ENCODE measurements at regions not wholly inside any gene's neighbourhood (a gene's known extent, or its start where the extent isn't known, plus 50 kb on each side); places are given as distances from the start of the nearest gene placed in this dataset.

- no peak for DNase-seq
These were observed 132.5 kb downstream of the FAM161A start for GRCh38 chr2:61721382-61721781.

GRCh38 chr2:61720911-61721310, 132.9 kb downstream of the FAM161A start:
- no peak for DNase-seq

DNA sequence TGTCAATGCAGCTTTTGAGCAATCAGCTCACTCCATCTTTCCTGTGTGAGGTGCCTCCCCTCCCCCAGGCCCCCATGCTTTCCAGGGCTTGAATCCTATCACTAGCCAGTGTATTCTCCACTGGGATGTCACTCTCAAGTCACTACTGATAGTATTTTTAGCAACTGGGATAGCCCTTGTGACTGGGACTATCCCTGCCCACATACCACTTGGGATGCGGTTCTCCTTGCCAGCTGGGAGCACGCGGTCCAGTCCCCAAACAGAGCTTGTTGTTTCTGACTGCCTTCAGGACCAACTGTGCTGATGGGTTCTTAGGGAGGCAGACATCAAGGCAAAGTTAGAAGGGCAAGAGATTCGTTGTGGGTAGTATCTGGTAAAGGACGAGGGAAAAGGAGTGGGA, 134.9 kb downstream of the FAM161A start:
- no peak for DNase-seq

- no peak for DNase-seq
These were observed 138.4 kb downstream of the FAM161A start for GRCh38 chr2:61715506-61715905.

GRCh38 chr2:61714210-61714609, 139.7 kb downstream of the FAM161A start:
- DNase-seq, result no peak

- DNase-seq, result no peak
These were observed 140.4 kb downstream of the FAM161A start for GRCh38 chr2:61713457-61713856.

DNA sequence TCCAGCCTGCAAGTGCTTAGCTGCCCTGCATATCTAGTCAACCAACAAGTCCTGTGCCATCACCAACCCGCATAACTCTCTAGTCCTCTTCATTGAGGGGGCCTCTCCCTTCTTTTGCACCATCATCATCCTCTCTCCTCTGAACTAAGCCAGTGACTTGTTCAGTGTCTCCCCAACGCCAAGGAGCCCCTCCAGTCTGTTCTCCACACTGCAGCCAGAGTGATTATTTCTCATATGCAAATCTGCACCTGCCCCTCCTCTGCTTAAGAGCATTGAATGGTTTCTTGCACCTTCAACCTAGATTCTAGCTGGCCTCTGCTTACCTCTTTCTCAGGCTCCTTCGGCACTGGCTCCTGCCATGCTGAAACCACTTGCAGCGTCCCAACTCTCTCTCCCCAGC, 141.8 kb downstream of the FAM161A start:
- no peak for DNase-seq

- no peak for DNase-seq
These were observed 143.1 kb downstream of the FAM161A start for GRCh38 chr2:61710711-61711110.

- no peak for DNase-seq
These were observed 145.6 kb downstream of the FAM161A start for GRCh38 chr2:61707984-61708852.

DNA sequence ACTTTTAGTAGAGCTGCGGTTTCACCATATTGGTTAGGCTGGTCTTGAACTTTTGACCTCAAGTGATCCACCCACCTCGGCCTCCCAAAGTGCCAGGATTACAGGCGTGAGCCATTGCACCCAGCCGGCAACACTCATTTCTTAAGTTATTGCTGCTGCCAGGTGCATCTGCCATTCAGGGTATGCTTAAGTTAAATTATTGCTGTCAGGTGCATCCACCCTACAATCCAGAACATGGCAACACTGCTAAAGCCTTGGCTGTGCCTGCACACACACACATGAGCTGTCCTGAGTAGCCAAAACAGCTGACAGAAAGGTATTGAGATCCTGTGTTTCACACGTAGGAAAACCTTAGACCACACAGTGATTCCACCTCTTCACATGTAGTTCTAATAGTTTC, 148.2 kb downstream of the FAM161A start:
- DNase-seq, result no peak

DNA sequence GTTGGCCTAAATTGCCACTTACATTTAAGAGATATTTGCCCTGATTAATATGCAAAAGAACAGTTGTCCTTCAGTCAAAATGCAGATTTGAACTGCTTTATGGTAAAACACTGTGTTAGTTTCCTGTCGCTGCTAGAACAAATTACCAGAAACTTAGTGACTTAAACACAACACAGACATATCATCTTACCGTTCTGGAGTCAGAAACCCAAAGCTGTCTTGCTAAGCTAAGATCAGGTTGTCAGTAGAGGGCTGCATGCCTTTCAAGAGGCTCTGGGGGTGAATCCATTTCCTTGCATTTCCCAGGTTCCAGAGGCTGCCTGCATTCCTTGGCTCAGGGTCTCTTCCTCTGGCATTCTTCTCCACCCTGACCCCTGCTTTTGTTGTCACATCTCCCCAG, 149.5 kb downstream of the FAM161A start:
- DNase-seq, result no peak

DNA sequence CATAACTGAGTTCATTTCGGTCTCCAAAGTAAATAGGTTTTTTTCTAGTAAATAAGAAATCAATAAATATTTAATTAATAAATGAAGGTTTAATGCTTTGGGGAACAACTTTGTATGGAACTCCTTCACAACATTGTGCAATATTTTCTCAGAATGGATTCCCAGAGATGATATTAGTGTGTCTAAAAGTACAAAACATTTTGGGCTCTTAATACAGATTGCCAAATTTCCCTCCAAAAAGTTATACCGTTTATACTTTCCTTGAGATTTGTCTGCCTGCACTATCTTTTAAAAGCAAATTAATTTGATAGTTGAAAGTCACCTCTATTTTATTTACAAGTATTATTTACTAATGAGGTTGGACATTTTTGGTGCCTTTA, 151.8 kb downstream of the FAM161A start:
- DNase-seq, result no peak

DNA sequence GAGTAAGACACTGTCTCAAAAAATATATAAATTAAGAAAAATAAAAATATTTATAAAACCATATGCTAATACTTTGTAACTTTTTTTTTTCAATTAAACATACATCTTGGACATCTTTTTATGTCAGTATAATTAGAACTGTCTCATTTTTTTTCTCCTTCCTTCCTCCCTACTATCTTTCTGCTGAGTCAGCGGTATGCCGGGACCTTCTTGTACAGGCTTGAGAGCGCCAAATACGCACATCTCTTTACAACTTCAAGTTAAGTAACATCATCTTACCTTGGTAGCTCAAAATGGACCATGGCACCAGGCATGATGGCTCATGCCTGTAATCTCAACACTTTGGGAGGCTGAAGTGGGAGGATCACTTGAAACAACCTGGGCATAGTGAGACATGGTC, 153.4 kb downstream of the FAM161A start:
- no peak for DNase-seq

DNA sequence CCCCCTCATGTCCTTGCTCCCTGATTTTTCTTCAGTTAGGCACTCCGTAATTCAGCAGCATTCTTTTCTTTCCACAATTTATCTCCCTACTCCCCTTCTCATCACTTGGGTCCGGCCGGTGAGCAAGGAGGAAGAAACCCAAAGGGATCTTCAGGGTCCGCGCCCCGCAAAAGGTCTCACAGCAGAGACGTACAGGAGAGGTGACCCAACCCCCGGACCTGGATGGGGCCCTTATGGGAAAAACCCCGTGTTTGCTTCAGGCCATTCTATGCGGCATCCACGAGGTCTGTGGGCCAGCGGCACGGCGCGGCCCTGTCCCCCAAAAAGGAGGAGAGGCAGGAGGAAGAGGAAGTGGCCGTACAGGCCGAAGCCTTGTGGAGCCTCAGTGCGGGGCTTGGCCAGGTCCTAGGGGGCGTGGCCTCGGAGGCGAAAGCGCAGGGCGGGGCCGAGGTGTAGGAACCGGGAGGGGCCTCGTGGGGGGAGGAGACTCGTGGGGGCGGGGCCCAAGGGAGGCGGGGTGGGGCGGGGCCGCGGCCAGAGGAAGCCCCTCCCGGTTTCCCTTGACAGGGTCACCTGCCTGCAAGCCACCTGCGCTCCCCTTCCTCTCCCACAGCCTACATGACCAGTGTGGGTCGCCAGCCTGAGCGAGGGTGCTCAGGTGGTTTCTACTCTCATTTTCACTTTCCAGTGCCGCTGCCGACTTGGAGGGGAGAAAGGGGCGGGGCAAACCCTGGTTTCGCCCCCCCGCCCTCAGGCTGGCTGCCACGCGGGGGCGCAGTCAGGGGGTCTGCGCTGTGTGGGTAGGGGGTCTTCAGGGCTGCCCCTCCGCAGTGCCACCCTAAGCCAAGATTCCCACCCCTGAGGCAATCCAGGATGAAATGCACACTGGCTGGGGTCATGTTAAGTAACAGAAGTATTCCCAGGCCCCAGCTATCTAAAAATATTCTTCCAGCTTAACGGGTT, 156.4 kb upstream of the XPO1 start:
- peak; percentile 90 to 91 for DNase-seq

DNA sequence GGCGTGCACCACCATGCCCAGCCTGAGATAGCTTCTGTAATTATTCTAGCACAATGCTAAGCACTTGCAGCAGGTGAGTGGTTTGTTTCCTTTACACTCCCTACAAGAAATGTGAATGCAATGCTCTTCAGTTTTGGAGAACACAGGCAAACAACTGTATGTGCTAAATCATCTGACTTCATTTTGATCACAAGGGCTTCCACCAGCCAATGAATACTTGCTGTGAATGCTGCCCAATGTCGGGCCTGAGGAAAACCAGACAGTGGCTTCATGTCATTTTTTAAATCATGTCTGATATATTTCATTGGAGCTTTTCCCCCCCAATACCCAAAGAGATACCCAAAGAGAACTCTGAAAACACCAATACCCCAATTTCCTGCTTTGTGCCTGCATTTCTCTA, 155.6 kb upstream of the XPO1 start:
- no peak for DNase-seq

- no peak for DNase-seq
These were observed 152.0 kb upstream of the XPO1 start for GRCh38 chr2:61690078-61690596.

DNA sequence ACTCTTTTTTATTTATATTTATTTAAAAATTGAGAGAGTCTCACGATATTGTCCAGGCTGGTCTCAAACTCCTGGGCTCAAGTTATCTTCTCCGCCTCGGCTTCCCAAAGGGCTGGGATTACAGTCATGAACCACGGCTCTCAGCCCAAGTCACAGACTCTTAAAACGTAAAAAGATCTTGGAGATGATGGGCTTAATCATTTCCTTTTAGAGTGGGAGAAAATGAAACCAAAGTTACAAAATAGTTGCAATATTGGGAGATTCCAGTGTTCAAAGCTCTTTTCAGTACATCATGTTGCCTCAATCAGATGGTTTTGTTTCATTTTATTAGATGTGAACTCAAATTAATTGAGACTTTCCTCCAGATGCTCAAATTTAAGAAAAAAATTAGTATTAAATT, 151.4 kb upstream of the XPO1 start:
- DNase-seq, result no peak

GRCh38 chr2:61688369-61689334, 150.5 kb upstream of the XPO1 start:
- DNase-seq, result no peak

DNA sequence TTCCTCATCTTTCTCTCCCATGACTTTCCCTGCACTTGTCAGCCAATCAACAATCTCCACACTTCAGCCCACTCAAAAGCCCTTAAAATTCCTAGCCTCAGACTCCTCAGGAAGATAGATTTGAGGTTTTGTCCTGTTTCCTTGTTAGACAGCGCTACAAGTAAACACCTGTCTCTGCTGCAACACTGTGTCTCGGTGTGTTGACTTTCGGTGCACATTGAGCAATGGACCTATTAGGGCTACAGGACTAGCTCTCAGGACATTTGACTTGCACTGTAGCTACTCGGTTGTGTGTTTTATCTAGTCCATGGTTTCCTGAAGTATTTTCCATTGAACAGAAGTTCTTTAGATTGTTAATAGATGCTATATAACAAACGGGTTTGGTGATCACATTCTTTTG, 140.9 kb upstream of the XPO1 start:
- DNase-seq, result no peak

- no peak for DNase-seq
These were observed 139.8 kb upstream of the XPO1 start for GRCh38 chr2:61677942-61678341.

GRCh38 chr2:61677306-61677705, 139.2 kb upstream of the XPO1 start:
- DNase-seq, result no peak

DNA sequence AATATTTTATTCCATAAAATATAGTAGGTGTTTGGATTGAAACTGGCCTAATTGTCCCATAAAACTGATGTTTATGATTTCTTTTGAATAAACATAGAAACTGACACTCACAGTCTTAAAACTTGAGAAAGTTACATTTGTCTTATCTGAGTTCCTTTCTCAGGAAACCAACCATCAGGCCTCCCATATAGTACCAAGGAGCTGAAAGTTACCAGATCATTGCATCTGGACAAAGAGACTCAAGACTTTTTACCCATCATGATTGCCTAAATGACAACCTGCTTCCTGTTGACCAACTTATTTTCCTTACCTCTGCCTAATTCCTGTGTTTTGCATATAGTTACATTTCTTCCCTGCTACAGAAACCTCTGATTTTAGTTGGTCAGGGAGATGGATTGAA, 137.0 kb upstream of the XPO1 start:
- no peak for DNase-seq

Data from activated CD4-positive, alpha-beta T cell treated with anti-CD3 and anti-CD28 coated beads, Interleukin-2, amount 50 U/mL, for 48 hours (primary cell).